Keratinocyte (primary cell): ENCODE measurements at regions not wholly inside any gene's neighbourhood (a gene's known extent, or its start where the extent isn't known, plus 50 kb on each side); places are given as distances from the start of the nearest gene placed in this dataset.

Experiments
- DNase-seq: peaks from one replicate; pipeline ENCODE4 v3.0.0-alpha.2; 2011; ENCODE audit warnings: low read depth, missing footprints, low spot score
- FAIRE-seq: peaks from 2 replicates; lab custom pipeline; 2011; peaks lifted over from hg19 to GRCh38; lab: Jason Lieb, UNC
- H2AFZ ChIP-seq: 2 replicates; pipeline ENCODE4 v1.6.0; 2012; ENCODE audit warnings: low read length, control low read depth, inconsistent platforms; ENCODE audit not compliant: control insufficient read depth
- H3K27ac ChIP-seq: 2 replicates; pipeline ENCODE4 v1.5.1; 2011; ENCODE audit warnings: low read length; ENCODE audit not compliant: control insufficient read depth, insufficient read depth
- H3K27me3 ChIP-seq: 3 replicates; pipeline ENCODE4 v1.6.0; 2011; ENCODE audit warnings: low read length; ENCODE audit not compliant: control insufficient read depth, insufficient read depth; ENCODE audit errors: extremely low read depth
- H3K36me3 ChIP-seq, 2 experiments: 2 replicates in 1 of 2; 3 replicates in 1 of 2; pipeline ENCODE4 v1.5.1; 2011; ENCODE audit warnings: low read length in 2 of 2, mild to moderate bottlenecking in 1 of 2; ENCODE audit not compliant: control insufficient read depth in 2 of 2, insufficient read depth in 2 of 2; ENCODE audit errors: extremely low read depth in 1 of 2
- H3K4me1 ChIP-seq: 3 replicates; pipeline ENCODE4 v1.5.1; 2011; ENCODE audit warnings: low read length; ENCODE audit not compliant: control insufficient read depth, insufficient read depth; ENCODE audit errors: extremely low read depth
- H3K4me2 ChIP-seq: 3 replicates; pipeline ENCODE4 v1.6.0; 2011; ENCODE audit warnings: low read depth, low read length; ENCODE audit not compliant: control insufficient read depth, insufficient read depth; ENCODE audit errors: extremely low read depth
- H3K4me3 ChIP-seq, 3 experiments: fragments of 200-600 bp in 1 of 3; sonication (generic) in 1 of 3; 2 replicates in 2 of 3; 3 replicates in 1 of 3; pipeline ENCODE4 v1.5.1; 2011 to 2016; ENCODE audit warnings: low read length in 3 of 3, mild to moderate bottlenecking in 3 of 3, control low read depth in 2 of 3, inconsistent platforms in 1 of 3, low read depth in 1 of 3, mixed read lengths in 1 of 3, mixed run types in 1 of 3, moderate library complexity in 1 of 3; ENCODE audit not compliant: control insufficient read depth in 2 of 3, insufficient read depth in 2 of 3; ENCODE audit errors: extremely low read depth in 1 of 3
- H3K79me2 ChIP-seq: 2 replicates; pipeline ENCODE4 v1.6.0; 2012; ENCODE audit warnings: low read length; ENCODE audit not compliant: control insufficient read depth, insufficient read depth
- H3K9ac ChIP-seq: 3 replicates; pipeline ENCODE4 v1.6.0; 2011; ENCODE audit warnings: low read length; ENCODE audit not compliant: control insufficient read depth, insufficient read depth; ENCODE audit errors: extremely low read depth
- H3K9me1 ChIP-seq: 3 replicates; pipeline ENCODE4 v1.6.0; 2011; ENCODE audit warnings: low read length; ENCODE audit not compliant: control insufficient read depth, insufficient read depth; ENCODE audit errors: extremely low read depth
- H3K9me3 ChIP-seq: 2 replicates; pipeline ENCODE4 v1.5.1; 2012; ENCODE audit warnings: low read depth, low read length; ENCODE audit not compliant: control insufficient read depth
- H4K20me1 ChIP-seq: 3 replicates; pipeline ENCODE4 v1.6.0; 2011; ENCODE audit warnings: low read length; ENCODE audit not compliant: control insufficient read depth, insufficient read depth; ENCODE audit errors: extremely low read depth
- CTCF ChIP-seq, 3 experiments: IDR thresholded peaks in 1 of 3; conservative IDR thresholded peaks in 1 of 3; optimal IDR thresholded peaks in 1 of 3; 2 replicates in 2 of 3; 3 replicates in 1 of 3; pipeline versions ENCODE3 to v1.5.1; 2011; ENCODE audit warnings: low read length in 3 of 3, mild to moderate bottlenecking in 3 of 3, moderate library complexity in 2 of 3, control low read depth in 1 of 3, inconsistent platforms in 1 of 3; ENCODE audit not compliant: insufficient read depth in 2 of 3; ENCODE audit errors: extremely low read depth in 1 of 3
- EZH2 ChIP-seq: IDR thresholded peaks from one replicate; pipeline ENCODE4 v1.6.1; 2012; ENCODE audit warnings: inconsistent platforms, mild to moderate bottlenecking, low read length, moderate library complexity
- dilution Hi-C: fragments of 300-500 bp; cut with MboI; formaldehyde crosslinking; loops from one replicate; pipeline ENCODE4 v1.7.0; 2020; ENCODE audit warnings: low sequenced_read_pairs; ENCODE audit not compliant: extremely low pct_ligation_motif_present

GRCh38 chr2:40559175-40559574 is 107.3 kb upstream of the SLC8A1 start:
- no peak overlapping the region for H3K4me3 ChIP-seq
- H3K27ac ChIP-seq: no peak overlapping the region
- no peaks in the 10 kb centered on the region for H3K4me1 ChIP-seq
- no peak for FAIRE-seq
- no peak for TF ChIP-seq CTCF (optimal IDR thresholded peaks at IDR 0.05 in 1 of 3, IDR thresholded peaks at IDR 0.05 in 1 of 3, conservative IDR thresholded peaks at IDR 0.05 in 1 of 3; ENCODE audit: extremely low read depth in 1 of 3, insufficient read depth in 2 of 3, low read length in 3 of 3)
- TF ChIP-seq EZH2: no peak
- no peaks in the 10 kb centered on the region for H3K36me3 ChIP-seq
- no peak overlapping the region for H3K9ac ChIP-seq
- no peaks in the 10 kb centered on the region for H3K27me3 ChIP-seq
- no peaks in the 10 kb centered on the region for H3K9me3 ChIP-seq
- H2AFZ ChIP-seq: no peak overlapping the region
- no peak overlapping the region for H3K4me2 ChIP-seq
- no peaks in the 10 kb centered on the region for H3K9me1 ChIP-seq
- H4K20me1 ChIP-seq: no peaks in the 10 kb centered on the region
- dilution Hi-C loops: no loop called here
- H3K79me2 ChIP-seq: no peaks in the 10 kb centered on the region
- DNase-seq: no peak

DNA sequence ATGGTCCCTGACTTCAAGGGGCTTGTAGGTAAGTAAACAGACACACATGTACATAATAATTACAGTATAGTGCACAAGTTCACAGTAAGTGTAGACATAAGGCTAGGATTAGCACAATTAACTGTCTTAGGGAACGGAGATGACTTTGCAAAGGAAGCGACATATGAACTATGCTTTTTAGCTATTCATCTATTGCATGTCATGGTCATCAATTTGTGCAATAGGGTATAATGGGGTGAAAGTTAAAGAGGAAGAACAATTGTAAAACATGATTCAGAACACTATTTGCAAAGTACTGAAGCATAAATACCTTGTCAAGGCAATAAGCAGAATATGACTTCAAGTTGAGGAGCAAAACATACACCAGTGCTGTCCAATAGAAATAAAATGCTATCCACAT is 112.3 kb upstream of the SLC8A1 start:
- TF ChIP-seq CTCF (optimal IDR thresholded peaks at IDR 0.05 in 1 of 3, IDR thresholded peaks at IDR 0.05 in 1 of 3, conservative IDR thresholded peaks at IDR 0.05 in 1 of 3; ENCODE audit: extremely low read depth in 1 of 3, insufficient read depth in 2 of 3, low read length in 3 of 3): no peak
- TF ChIP-seq EZH2: no peak
- H3K9me3 ChIP-seq: no peaks in the 10 kb centered on the region
- no peaks in the 10 kb centered on the region for H3K27me3 ChIP-seq
- no peaks in the 10 kb centered on the region for H3K79me2 ChIP-seq
- no peak for DNase-seq
- no peak overlapping the region for H2AFZ ChIP-seq
- H3K9me1 ChIP-seq: no peaks in the 10 kb centered on the region
- FAIRE-seq: no peak
- no peak overlapping the region for H3K4me3 ChIP-seq
- no peaks in the 10 kb centered on the region for H4K20me1 ChIP-seq
- H3K36me3 ChIP-seq: no peaks in the 10 kb centered on the region
- H3K4me2 ChIP-seq: no peak overlapping the region
- no peaks in the 10 kb centered on the region for H3K4me1 ChIP-seq
- dilution Hi-C loops: no loop called here
- no peak overlapping the region for H3K27ac ChIP-seq
- no peak overlapping the region for H3K9ac ChIP-seq
